Effector memory CD4-positive, alpha-beta T cell (primary cell): ENCODE measurements at regions not wholly inside any gene's neighbourhood (a gene's known extent, or its start where the extent isn't known, plus 50 kb on each side); places are given as distances from the start of the nearest gene placed in this dataset.

Experiments
- DNase-seq, 3 donors: peaks; one replicate each; pipeline ENCODE4 v3.0.0-alpha.2; 2020
- H3K27ac ChIP-seq: 2 replicates; pipeline ENCODE4 v1.7.0; 2013; ENCODE audit warnings: mild to moderate bottlenecking, low read length, moderate library complexity; ENCODE audit not compliant: insufficient read depth, poor library complexity, severe bottlenecking
- H3K27me3 ChIP-seq: replicated peaks from 2 replicates; pipeline ENCODE4 v1.7.0; 2013; ENCODE audit warnings: mild to moderate bottlenecking, low read length; ENCODE audit not compliant: insufficient read depth, control insufficient read depth, poor library complexity, severe bottlenecking
- H3K36me3 ChIP-seq: 2 replicates; pipeline ENCODE4 v1.7.0; 2013; ENCODE audit warnings: mild to moderate bottlenecking, low read length, moderate library complexity; ENCODE audit not compliant: control insufficient read depth, insufficient read depth
- H3K4me1 ChIP-seq: 2 replicates; pipeline ENCODE4 v1.7.0; 2013; ENCODE audit warnings: low read length, mild to moderate bottlenecking; ENCODE audit not compliant: control insufficient read depth, insufficient read depth, poor library complexity, severe bottlenecking
- H3K4me3 ChIP-seq: 2 replicates; pipeline ENCODE4 v1.7.0; 2013; ENCODE audit warnings: low read length, low read depth, mild to moderate bottlenecking; ENCODE audit not compliant: insufficient read depth, poor library complexity, severe bottlenecking
- H3K9me3 ChIP-seq: 2 replicates; pipeline ENCODE4 v1.7.0; 2013; ENCODE audit warnings: mild to moderate bottlenecking, low read length, moderate library complexity; ENCODE audit not compliant: control insufficient read depth

DNA sequence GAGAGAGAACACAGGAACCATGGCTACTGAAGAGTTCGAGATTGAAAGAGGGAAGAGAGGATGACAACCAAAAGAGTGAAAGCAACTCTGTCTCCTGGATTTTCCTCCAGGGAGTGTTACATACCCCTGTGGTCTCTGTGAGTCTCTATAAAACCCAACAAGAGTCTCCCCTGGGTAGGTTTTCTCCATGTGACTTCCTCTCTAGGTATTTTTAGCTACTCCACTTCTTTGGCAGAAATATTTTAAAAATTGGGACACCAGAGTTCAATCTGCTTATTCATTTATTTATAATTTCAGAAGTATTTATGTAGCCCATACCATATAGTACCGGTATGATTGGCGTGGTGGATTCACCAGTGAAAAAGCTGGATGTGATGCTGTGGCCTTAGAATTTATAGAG lies 671.7 kb upstream of the NR2F2 start:
- no peak overlapping the region for H3K27ac ChIP-seq
- no peaks in the 10 kb centered on the region for H3K4me1 ChIP-seq
- H3K4me3 ChIP-seq, result no peak overlapping the region
- DNase-seq, result no peak
- no peaks in the 10 kb centered on the region for H3K36me3 ChIP-seq
- H3K27me3 ChIP-seq, result no peaks in the 10 kb centered on the region
- H3K9me3 ChIP-seq, result no peaks in the 10 kb centered on the region

DNA sequence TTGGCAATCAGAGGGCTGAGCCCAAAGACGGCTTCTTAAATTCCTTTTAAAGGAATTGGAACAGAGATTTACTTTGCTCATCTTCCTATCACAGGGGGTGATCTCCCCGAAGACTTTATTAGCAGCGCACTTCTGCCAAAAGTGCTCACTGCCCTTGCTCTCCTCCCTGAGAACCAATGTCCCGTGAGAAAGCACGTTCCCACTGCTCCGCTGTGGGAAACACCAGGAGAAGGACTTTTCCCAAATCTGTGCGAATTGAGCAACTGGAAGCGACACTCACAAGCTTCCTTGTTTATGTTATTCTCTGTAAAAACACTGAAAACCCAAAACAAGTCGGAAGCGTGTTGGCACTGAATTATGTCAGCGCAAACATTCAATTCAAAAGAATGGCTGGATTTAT lies 670.8 kb upstream of the NR2F2 start:
- Histone ChIP-seq H3K4me3 (no peak overlapping the region), H3K36me3 (no peaks in the 10 kb centered on the region), H3K27me3 (no peaks in the 10 kb centered on the region), H3K4me1 (no peaks in the 10 kb centered on the region), H3K27ac (no peak overlapping the region), H3K9me3 (no peaks in the 10 kb centered on the region)
- DNase-seq, result no peak

DNA sequence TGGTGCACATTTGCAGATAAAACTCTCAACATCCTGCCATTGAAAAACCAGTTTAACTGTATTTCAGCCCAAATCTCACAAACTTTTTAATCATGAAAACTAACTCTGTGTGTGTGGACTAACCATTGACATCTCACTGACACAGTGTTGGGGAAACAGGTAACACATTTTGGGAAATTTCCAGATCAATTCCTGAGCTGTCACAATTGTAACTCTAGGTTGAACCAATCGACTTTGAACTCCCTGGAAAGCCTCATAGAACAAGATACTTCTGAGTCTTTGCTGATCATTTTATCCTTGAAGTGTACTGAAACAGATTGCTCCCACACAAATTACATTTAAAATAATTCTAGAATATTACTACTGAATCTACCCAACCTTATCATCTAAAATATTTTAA lies 667.9 kb upstream of the NR2F2 start:
- no peak overlapping the region for H3K4me3 ChIP-seq
- H3K9me3 ChIP-seq, result no peaks in the 10 kb centered on the region
- DNase-seq, result no peak
- no peaks in the 10 kb centered on the region for H3K4me1 ChIP-seq
- H3K27me3 ChIP-seq, result no peaks in the 10 kb centered on the region
- no peak overlapping the region for H3K27ac ChIP-seq
- no peaks in the 10 kb centered on the region for H3K36me3 ChIP-seq

DNA sequence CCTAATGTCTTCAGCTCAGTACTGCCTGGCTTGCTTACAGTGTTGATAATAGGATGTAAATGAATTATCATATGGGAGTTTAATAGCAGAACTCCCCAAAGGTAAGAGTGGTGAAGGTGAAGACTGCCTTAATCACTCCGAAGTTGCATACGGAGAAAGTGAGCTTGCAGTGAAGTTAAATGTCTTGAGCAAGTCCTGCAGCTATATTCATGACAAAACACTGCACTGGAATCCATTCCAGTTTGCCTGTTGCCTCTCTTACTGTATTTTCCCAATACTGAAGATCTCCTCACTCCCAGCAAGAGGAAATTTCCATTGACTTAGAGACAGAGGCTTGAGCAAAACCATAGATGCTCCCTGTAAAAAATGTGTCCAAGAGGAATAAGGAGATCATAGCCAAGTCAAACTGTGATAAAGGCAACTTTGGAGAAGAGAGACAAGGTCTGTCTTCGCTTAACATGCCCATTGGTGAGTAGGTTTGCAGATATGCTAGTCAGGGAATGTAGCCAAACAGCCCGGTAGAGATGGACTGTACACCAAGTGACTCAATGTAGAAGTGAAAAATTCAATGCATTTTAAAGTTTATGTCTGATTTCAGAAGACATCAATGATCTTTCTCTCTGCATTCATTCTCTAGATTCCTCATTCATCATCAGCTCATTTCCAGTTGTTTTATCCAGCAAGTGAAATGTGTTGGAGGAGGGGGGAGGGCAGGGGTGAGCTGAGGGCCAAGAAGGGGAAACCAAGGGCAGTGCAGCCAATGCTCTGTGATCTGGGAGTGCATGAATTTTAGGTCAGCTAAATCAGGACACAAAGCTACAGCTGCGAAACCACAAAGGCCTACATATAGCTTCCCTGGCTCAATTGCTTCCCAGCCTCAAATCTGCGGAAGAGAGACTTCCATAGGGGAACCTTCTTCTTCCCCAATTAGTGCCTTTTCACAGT lies 667.1 kb upstream of the NR2F2 start:
- H3K9me3 ChIP-seq, result no peaks in the 10 kb centered on the region
- H3K4me3 ChIP-seq, result no peak overlapping the region
- H3K27me3 ChIP-seq, result no peaks in the 10 kb centered on the region
- DNase-seq, result no peak
- H3K27ac ChIP-seq, result no peak overlapping the region
- no peaks in the 10 kb centered on the region for H3K36me3 ChIP-seq
- no peaks in the 10 kb centered on the region for H3K4me1 ChIP-seq

DNA sequence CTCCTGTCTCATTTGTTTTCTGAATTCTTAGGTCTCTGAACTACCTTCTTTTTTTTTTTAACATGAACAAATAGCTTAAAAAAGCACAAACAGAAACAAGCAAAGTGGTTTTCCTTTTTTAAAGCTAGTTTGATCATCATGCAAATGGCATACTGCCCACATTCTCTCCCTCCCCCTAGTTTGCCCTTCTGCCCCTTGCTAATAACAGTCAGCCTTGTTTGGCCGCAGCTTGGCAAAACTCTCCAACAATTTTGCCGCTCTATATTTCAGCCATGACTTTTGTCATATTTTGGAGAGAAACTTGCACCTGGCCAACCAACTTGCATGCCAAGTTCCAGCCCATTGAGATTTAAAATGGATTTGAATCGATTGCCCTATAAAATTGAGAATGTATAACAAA lies 666.0 kb upstream of the NR2F2 start:
- H3K4me1 ChIP-seq, result no peaks in the 10 kb centered on the region
- H3K36me3 ChIP-seq, result no peaks in the 10 kb centered on the region
- H3K9me3 ChIP-seq, result no peaks in the 10 kb centered on the region
- DNase-seq, result no peak
- no peak overlapping the region for H3K4me3 ChIP-seq
- no peak overlapping the region for H3K27ac ChIP-seq
- H3K27me3 ChIP-seq, result no peaks in the 10 kb centered on the region

DNA sequence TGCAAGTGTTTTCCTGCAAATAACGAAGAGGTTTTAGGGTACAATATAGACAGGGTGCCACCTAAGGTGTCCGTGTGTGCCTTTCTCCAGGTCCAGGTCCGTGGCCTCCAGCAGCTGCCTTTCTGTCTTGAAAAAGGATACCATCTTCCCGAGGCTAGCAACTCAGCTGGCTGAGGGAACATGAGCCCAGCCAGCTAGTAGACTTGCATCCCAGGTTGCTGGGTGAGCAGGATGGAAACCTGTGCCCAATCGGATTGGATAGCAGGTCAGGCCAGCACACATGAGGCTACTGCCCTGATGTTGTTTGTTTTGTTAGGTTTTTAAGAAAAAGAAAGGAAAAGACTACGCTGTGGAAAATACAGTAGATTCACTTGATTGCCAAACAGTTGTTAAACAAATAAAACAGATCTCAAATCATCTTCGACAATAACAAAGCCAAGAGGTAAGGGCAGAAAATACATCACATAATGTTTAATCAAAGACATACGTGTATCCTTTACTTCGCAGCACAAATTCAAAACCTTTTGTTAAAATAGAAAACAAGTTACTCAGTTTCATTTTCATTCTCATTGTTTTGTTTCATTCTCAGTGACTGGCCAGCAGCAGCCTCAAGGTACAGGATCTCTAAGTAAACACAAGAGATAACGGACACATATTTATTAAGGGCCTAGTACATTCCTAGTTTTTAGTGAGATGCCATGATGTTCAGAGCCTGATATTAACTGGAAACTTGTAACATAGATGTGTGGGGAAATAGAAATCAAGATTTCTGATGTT lies 661.2 kb upstream of the NR2F2 start:
- Histone ChIP-seq H3K9me3 (no peaks in the 10 kb centered on the region), H3K27ac (no peak overlapping the region), H3K4me1 (no peaks in the 10 kb centered on the region), H3K36me3 (no peaks in the 10 kb centered on the region), H3K4me3 (no peak overlapping the region), H3K27me3 (no peaks in the 10 kb centered on the region)
- DNase-seq, result no peak

DNA sequence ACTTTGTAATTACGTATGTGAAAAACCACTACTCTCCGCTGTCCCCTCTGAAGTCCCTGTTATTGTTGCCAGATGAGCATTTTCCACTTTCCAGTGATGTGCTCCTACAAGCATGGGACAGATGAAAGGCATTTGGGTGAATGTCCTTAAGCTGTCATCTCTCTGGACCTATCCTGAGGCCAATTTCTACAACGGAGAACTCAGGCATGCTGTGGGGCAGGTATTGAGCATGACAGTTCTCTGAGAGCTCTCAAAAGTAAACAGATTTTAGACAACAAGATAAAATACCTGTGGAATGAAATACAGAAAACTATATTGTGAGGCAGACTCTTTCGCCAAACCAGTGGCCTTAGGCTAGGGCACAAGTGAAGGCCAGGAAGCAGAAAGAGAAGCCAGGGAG lies 656.5 kb upstream of the NR2F2 start:
- no peaks in the 10 kb centered on the region for H3K9me3 ChIP-seq
- H3K27me3 ChIP-seq, result no peaks in the 10 kb centered on the region

GRCh38 chr15:95676500-95676899 lies 654.0 kb upstream of the NR2F2 start:
- H3K27me3 ChIP-seq, result no peaks in the 10 kb centered on the region
- H3K4me1 ChIP-seq, result no peaks in the 10 kb centered on the region
- H3K36me3 ChIP-seq, result no peaks in the 10 kb centered on the region
- no peak for DNase-seq
- H3K4me3 ChIP-seq, result no peak overlapping the region
- no peaks in the 10 kb centered on the region for H3K9me3 ChIP-seq
- H3K27ac ChIP-seq, result no peak overlapping the region

More for the DNA sequence above, 656.5 kb upstream of the NR2F2 start:
- H3K4me3 ChIP-seq, result no peak overlapping the region
- no peak overlapping the region for H3K27ac ChIP-seq
- no peak for DNase-seq
- no peaks in the 10 kb centered on the region for H3K36me3 ChIP-seq
- no peaks in the 10 kb centered on the region for H3K4me1 ChIP-seq

DNA sequence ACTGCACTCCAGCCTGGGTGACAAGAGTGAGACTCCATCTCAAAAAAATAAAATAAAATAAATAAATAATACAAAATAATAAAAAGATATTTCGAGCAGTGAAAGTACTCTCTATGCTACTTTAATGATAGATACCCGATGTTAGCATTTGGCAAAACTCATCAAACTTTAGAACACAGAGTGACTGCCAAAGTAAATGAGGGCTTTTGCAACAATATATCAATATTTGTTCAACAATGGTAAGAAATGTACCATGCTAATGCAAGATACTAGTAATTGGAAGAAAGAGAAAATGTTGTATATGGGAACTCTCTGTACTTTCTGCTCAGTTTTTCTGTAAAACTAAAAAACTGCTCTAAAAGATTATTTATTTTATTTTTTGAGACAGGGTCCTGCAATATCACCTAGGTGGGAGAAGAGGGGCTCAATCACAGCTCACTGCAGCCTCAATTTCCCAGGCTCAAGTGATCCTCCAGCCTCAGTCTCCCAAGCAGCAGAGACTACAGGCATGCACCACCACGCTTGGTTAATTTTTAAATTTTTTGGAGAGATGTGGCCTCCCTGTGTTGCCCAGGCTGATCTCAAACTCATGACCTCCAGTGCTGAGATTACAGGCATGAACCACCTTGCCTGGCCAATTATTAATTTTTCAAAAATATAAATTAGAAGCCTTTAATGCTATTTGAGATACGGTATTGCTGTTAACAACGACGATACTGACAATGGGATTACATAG lies 650.5 kb upstream of the NR2F2 start:
- no peaks in the 10 kb centered on the region for H3K36me3 ChIP-seq
- no peaks in the 10 kb centered on the region for H3K4me1 ChIP-seq
- no peak for DNase-seq
- H3K9me3 ChIP-seq, result no peaks in the 10 kb centered on the region
- H3K4me3 ChIP-seq, result no peak overlapping the region
- H3K27ac ChIP-seq, result no peak overlapping the region
- H3K27me3 ChIP-seq, result no peaks in the 10 kb centered on the region
